Mammary epithelial cell (primary cell): ENCODE measurements at regions not wholly inside any gene's neighbourhood (a gene's known extent, or its start where the extent isn't known, plus 50 kb on each side); places are given as distances from the start of the nearest gene placed in this dataset.

Experiments used
- CTCF ChIP-seq, 2 donors: IDR thresholded peaks in 1 of 2; conservative IDR thresholded peaks in 1 of 2; 2 replicates each; pipeline ENCODE4 v1.5.1; 2011 to 2012; ENCODE audit warnings: inconsistent platforms in 2 of 2, low read length in 2 of 2, mild to moderate bottlenecking in 2 of 2, control low read depth in 1 of 2, low read depth in 1 of 2; ENCODE audit not compliant: insufficient read depth in 1 of 2; ENCODE audit errors: extremely low read depth in 1 of 2
- EZH2 ChIP-seq: IDR thresholded peaks from 2 replicates; pipeline ENCODE4 v1.6.1; 2012; ENCODE audit warnings: low read length, inconsistent platforms, borderline replicate concordance

- TF ChIP-seq CTCF (conservative IDR thresholded peaks at IDR 0.05 in 1 of 2, IDR thresholded peaks at IDR 0.05 in 1 of 2; ENCODE audit: extremely low read depth in 1 of 2, insufficient read depth in 1 of 2, low read depth in 1 of 2, low read length in 2 of 2) (no peak), EZH2 (no peak)
Observed at GRCh38 chr10:36728626-36729025, 396.8 kb upstream of the ANKRD30A start.
